GM12891 (cell line): ENCODE measurements at regions not wholly inside any gene's neighbourhood (a gene's known extent, or its start where the extent isn't known, plus 50 kb on each side); places are given as distances from the start of the nearest gene placed in this dataset.

ENCODE experiments used
- POLR2A ChIP-seq: IDR thresholded peaks from 2 replicates; pipeline ENCODE4 v1.6.1; 2011; ENCODE audit warnings: low read depth, low read length, control low read depth
- POLR2AphosphoS5 ChIP-seq: IDR thresholded peaks from 2 replicates; pipeline ENCODE4 v1.6.1; 2011; ENCODE audit warnings: low read depth, low read length, control low read depth

DNA sequence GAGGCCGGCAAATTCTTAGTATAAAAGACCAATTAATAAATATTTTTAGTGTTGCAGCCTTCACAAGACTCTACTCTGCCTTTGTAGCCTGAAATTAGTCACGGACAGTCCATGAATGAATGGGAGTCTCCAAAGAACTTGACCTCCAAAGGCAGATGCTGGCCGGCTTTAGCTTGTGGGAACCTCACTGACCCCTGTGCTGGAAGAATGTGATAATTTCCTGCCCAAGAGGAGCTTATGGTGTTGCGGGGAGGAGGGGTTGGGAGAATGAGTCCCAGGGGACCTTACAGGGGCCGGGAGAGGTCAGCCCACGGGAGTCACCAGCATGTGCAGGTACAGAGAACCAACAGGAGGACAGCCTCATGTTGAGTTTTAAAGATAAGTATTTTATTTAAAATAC lies 143.1 kb downstream of the IRX2 start:
- TF ChIP-seq POLR2A (no peak), POLR2AphosphoS5 (no peak)
